OCI-LY7 (cell line): ENCODE measurements at regions not wholly inside any gene's neighbourhood (a gene's known extent, or its start where the extent isn't known, plus 50 kb on each side); places are given as distances from the start of the nearest gene placed in this dataset.

Source experiments
- EZH2phosphoT487 ChIP-seq: fragments of 200-600 bp; sonication (generic); IDR thresholded peaks from 2 replicates; pipeline ENCODE4 v1.6.1; 2018; ENCODE audit warnings: low read depth, borderline replicate concordance, mild to moderate bottlenecking, mixed run types, antibody characterized with exemption, low read length, moderate library complexity, mixed read lengths
- TF ChIP-seq, protein P1 (sequence below): fragments of 200-600 bp; sonication (generic); conservative IDR thresholded peaks from 2 replicates; pipeline ENCODE4 v1.5.1; 2014; ENCODE audit warnings: mild to moderate bottlenecking, antibody characterized with exemption, low read length, moderate library complexity, mixed read lengths

DNA sequence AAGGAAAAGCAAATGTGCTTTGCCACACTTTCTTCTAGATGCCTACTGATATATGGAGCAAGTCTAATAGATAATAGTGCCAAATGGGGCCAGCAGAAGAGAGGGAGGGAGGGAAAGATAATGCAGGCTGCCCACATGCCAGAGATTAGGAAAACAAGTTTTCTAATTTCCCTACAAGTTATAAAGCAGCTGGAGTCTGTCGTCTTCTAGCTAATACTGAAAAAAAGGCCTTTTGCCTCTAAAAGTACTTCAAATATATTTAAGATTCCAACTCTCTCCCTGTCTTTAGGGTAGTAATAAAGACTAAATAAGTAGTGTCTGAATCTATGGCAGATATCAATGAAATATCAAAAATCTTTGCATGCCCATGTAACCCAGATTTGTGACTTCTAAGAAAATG lies 632.0 kb upstream of the MIR17HG start:
- TF ChIP-seq, protein P1, sequence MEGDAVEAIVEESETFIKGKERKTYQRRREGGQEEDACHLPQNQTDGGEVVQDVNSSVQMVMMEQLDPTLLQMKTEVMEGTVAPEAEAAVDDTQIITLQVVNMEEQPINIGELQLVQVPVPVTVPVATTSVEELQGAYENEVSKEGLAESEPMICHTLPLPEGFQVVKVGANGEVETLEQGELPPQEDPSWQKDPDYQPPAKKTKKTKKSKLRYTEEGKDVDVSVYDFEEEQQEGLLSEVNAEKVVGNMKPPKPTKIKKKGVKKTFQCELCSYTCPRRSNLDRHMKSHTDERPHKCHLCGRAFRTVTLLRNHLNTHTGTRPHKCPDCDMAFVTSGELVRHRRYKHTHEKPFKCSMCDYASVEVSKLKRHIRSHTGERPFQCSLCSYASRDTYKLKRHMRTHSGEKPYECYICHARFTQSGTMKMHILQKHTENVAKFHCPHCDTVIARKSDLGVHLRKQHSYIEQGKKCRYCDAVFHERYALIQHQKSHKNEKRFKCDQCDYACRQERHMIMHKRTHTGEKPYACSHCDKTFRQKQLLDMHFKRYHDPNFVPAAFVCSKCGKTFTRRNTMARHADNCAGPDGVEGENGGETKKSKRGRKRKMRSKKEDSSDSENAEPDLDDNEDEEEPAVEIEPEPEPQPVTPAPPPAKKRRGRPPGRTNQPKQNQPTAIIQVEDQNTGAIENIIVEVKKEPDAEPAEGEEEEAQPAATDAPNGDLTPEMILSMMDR: no peak
- no peak for TF ChIP-seq EZH2phosphoT487
